CD4-positive, alpha-beta T cell (primary cell): ENCODE measurements at regions not wholly inside any gene's neighbourhood (a gene's known extent, or its start where the extent isn't known, plus 50 kb on each side); places are given as distances from the start of the nearest gene placed in this dataset.

Source experiments
- ATAC-seq: fragments of 200-7000 bp; cut with Tn5 transposase; one replicate; pipeline ENCODE4 v1.10.0; 2022; ENCODE audit warnings: mild to moderate bottlenecking; ENCODE audit not compliant: poor library complexity
- CTCF ChIA-PET: fragments of 350-600 bp; sonication (Branson Sonifier 250); formaldehyde crosslinking; loops from one replicate; lab custom pipeline; 2021; ENCODE audit warnings: antibody characterized with exemption, inconsistent platforms; lab: Charles Lee
- POLR2A ChIA-PET: fragments of 350-600 bp; sonication (Branson Sonifier 250); formaldehyde crosslinking; loops from one replicate; lab custom pipeline; 2021; ENCODE audit warnings: antibody characterized with exemption, inconsistent platforms; lab: Charles Lee
- DNase-seq, 14 experiments: peaks; one replicate each; pipeline ENCODE4 v3.0.0-alpha.2; 2013 to 2020; ENCODE audit warnings: mixed read lengths in 2 of 14
- H3K27ac ChIP-seq, 2 donors: one replicate each; pipeline versions ENCODE4 v1.5.1 to v1.7.0; 2013; ENCODE audit warnings: low read length in 2 of 2, low read depth in 1 of 2, mild to moderate bottlenecking in 1 of 2
- H3K27me3 ChIP-seq, 2 experiments: 1 replicate in 1 of 2; 2 replicates in 1 of 2; pipeline versions ENCODE4 v1.6.1 to v1.7.0; 2013; ENCODE audit warnings: low read length in 2 of 2, control low read depth in 1 of 2, mild to moderate bottlenecking in 1 of 2, moderate library complexity in 1 of 2; ENCODE audit not compliant: insufficient read depth in 2 of 2, control insufficient read depth in 1 of 2
- H3K36me3 ChIP-seq: one replicate; pipeline ENCODE4 v1.6.1; 2013; ENCODE audit warnings: low read length, control low read depth; ENCODE audit not compliant: insufficient read depth
- H3K4me1 ChIP-seq: one replicate; pipeline ENCODE4 v1.6.1; 2013; ENCODE audit warnings: low read length, control low read depth; ENCODE audit not compliant: insufficient read depth
- H3K4me3 ChIP-seq: one replicate; pipeline ENCODE4 v1.5.1; 2013; ENCODE audit warnings: mild to moderate bottlenecking, low read length, moderate library complexity
- H3K9me3 ChIP-seq, 2 experiments: 1 replicate in 1 of 2; 2 replicates in 1 of 2; pipeline versions ENCODE4 v1.6.1 to v1.7.0; 2013; ENCODE audit warnings: low read length in 2 of 2, mild to moderate bottlenecking in 2 of 2, control low read depth in 1 of 2, moderate library complexity in 1 of 2; ENCODE audit not compliant: control insufficient read depth in 1 of 2, insufficient read depth in 1 of 2
- H3K27ac Mint-ChIP-seq: one replicate; pipeline ENCODE4 v1.8.0; 2020; ENCODE audit warnings: mixed read lengths
- H3K27me3 Mint-ChIP-seq: one replicate; pipeline ENCODE4 v1.8.0; 2021; ENCODE audit warnings: mixed read lengths
- H3K36me3 Mint-ChIP-seq: one replicate; pipeline ENCODE4 v1.8.0; 2021; ENCODE audit warnings: low read depth, mixed read lengths
- H3K4me1 Mint-ChIP-seq: one replicate; pipeline ENCODE4 v1.8.0; 2021; ENCODE audit warnings: low read depth, mixed read lengths
- H3K4me3 Mint-ChIP-seq: one replicate; pipeline ENCODE4 v1.8.0; 2020; ENCODE audit warnings: mild to moderate bottlenecking, mixed read lengths
- H3K9me3 Mint-ChIP-seq: one replicate; pipeline ENCODE4 v1.8.0; 2020; ENCODE audit warnings: mixed read lengths
- intact Hi-C, 2 experiments: fragments of 100-400 bp; cut with DNase I in 1 of 2; cut with micrococcal nuclease in 1 of 2; formaldehyde crosslinking; loops; one replicate each; pipeline versions ENCODE4 v1.15.1 to v1.9.0; 2023 to 2025; cut with DNase I, micrococcal nuclease
- TF ChIP-seq, protein P1 (sequence below): fragments of 200-600 bp; IDR thresholded peaks from one replicate; pipeline ENCODE4 v1.8.0; 2022; ENCODE audit warnings: antibody characterized with exemption, mild to moderate bottlenecking

DNA sequence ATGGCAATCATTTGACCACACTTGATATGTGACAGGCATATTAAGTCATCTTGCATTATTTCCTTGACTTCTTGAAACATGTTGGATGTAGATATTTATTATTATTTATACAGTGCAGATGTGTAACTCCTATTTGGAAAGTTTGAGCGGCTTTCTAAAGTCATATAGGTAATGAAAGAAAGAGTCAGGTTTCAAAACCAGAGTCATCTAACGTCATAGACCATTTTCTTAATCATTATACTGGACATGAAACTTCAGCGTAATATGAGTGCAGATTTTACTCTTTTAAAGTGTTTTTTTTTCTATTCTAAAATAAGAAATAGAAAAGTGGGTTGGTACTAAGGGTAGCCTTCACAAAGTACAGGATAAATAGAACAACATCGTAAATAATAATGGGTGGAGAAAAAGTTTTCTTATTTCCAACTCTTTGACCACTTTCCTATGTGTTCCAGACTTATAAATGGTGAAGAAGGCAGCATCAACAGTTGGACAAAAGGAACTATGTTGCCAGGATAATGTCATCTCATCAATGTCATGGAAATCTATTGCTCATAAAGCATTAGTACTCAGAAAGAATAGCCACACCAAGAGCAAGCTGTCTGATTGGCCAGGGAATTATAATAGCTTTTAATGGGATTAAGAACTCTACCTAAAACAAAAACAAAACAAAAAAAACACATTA is 108.0 kb upstream of the PCDH18 start:
- H3K36me3 Mint-ChIP-seq, result no peaks in the 10 kb centered on the region
- ATAC-seq, result no peak
- ChIA-PET CTCF (no interaction called here), POLR2A (no interaction called here)
- no peaks in the 10 kb centered on the region for H3K36me3 ChIP-seq
- H3K27ac Mint-ChIP-seq, result no peak overlapping the region
- H3K9me3 ChIP-seq, result peaks cover 0 to 5% of the 10 kb centered on the region in 2 experiments
- H3K27ac ChIP-seq, result no peak overlapping the region
- peaks cover 6% of the 10 kb centered on the region for H3K9me3 Mint-ChIP-seq
- no peaks in the 10 kb centered on the region for H3K27me3 ChIP-seq
- H3K4me3 ChIP-seq, result no peak overlapping the region
- intact Hi-C loops, result no loop called here
- no peaks in the 10 kb centered on the region for H3K4me1 ChIP-seq
- DNase-seq, result no peak
- TF ChIP-seq, protein P1, sequence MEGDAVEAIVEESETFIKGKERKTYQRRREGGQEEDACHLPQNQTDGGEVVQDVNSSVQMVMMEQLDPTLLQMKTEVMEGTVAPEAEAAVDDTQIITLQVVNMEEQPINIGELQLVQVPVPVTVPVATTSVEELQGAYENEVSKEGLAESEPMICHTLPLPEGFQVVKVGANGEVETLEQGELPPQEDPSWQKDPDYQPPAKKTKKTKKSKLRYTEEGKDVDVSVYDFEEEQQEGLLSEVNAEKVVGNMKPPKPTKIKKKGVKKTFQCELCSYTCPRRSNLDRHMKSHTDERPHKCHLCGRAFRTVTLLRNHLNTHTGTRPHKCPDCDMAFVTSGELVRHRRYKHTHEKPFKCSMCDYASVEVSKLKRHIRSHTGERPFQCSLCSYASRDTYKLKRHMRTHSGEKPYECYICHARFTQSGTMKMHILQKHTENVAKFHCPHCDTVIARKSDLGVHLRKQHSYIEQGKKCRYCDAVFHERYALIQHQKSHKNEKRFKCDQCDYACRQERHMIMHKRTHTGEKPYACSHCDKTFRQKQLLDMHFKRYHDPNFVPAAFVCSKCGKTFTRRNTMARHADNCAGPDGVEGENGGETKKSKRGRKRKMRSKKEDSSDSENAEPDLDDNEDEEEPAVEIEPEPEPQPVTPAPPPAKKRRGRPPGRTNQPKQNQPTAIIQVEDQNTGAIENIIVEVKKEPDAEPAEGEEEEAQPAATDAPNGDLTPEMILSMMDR, result no peak
- no peak overlapping the region for H3K4me3 Mint-ChIP-seq
- H3K27me3 Mint-ChIP-seq, result no peaks in the 10 kb centered on the region
- H3K4me1 Mint-ChIP-seq, result no peaks in the 10 kb centered on the region

DNA sequence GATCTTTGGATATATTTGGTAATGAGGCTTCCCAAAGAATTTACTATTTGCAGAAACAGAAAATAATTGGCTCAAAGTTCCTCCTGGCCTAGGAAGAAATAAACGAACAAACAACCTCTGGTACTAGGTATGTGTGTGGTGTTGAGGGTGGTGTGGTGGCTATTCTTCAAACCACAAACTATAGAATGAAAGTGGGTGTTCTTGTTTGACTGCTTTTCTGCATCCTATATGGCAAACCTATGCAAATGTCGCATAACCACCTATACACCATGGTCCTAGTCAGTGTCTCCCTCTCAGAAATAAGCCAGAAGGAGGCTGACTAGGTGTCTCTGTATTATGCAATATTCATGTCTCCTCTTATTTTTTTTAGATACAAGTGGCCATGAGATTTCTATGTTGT is 106.6 kb upstream of the PCDH18 start:
- intact Hi-C loops, result no loop called here

DNA sequence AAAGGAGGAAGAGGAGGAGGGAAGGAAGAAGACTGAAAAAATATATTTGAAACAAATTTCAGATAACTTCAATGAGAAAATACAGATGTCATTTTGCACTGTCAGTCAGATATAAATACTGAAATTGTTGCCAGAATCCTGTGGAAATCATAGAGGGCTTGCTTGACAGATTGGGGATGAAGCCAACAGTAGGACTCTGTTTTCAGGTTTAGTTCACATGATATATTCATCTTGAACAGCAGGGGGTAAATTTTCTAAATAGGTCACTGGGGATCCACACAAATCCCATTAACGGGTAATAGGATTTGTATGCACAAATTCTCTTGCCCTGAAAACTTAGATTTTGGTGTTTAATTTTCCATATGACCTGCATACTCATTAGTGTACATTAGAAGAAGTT is 103.3 kb upstream of the PCDH18 start:
- no peaks in the 10 kb centered on the region for H3K36me3 Mint-ChIP-seq
- no peak overlapping the region for H3K27ac Mint-ChIP-seq
- no peak for ATAC-seq
- no peaks in the 10 kb centered on the region for H3K27me3 ChIP-seq
- H3K4me3 ChIP-seq, result no peak overlapping the region
- POLR2A ChIA-PET, result no interaction called here
- no peaks in the 10 kb centered on the region for H3K27me3 Mint-ChIP-seq
- TF ChIP-seq, protein P1, result no peak
- H3K4me1 Mint-ChIP-seq, result no peaks in the 10 kb centered on the region
- no peaks in the 10 kb centered on the region for H3K4me1 ChIP-seq
- H3K36me3 ChIP-seq, result no peaks in the 10 kb centered on the region
- H3K4me3 Mint-ChIP-seq, result no peak overlapping the region
- H3K27ac ChIP-seq, result no peak overlapping the region
- CTCF ChIA-PET, result no interaction called here
- peaks cover 5 to 10% of the 10 kb centered on the region in 2 experiments for H3K9me3 ChIP-seq
- intact Hi-C loops, result no loop called here
- no peak for DNase-seq
- H3K9me3 Mint-ChIP-seq, result peaks cover 2% of the 10 kb centered on the region

More for the DNA sequence above, 106.6 kb upstream of the PCDH18 start:
- ATAC-seq (no peak), DNase-seq (no peak)
- Mint-ChIP-seq H3K9me3 (peaks cover 6% of the 10 kb centered on the region), H3K27ac (no peak overlapping the region), H3K27me3 (no peaks in the 10 kb centered on the region), H3K4me1 (no peaks in the 10 kb centered on the region), H3K36me3 (no peaks in the 10 kb centered on the region), H3K4me3 (no peak overlapping the region)
- no peaks in the 10 kb centered on the region for H3K27me3 ChIP-seq
- POLR2A ChIA-PET, result no interaction called here
- no peaks in the 10 kb centered on the region for H3K36me3 ChIP-seq
- TF ChIP-seq, protein P1, result no peak
- no peaks in the 10 kb centered on the region for H3K4me1 ChIP-seq
- no peak overlapping the region for H3K4me3 ChIP-seq
- no peak overlapping the region for H3K27ac ChIP-seq
- CTCF ChIA-PET, result no interaction called here
- peaks cover 0 to 5% of the 10 kb centered on the region in 2 experiments for H3K9me3 ChIP-seq
